CD4-positive, alpha-beta T cell treated with Interferon alpha-2 for 1 hour (primary cell): ENCODE measurements at regions not wholly inside any gene's neighbourhood (a gene's known extent, or its start where the extent isn't known, plus 50 kb on each side); places are given as distances from the start of the nearest gene placed in this dataset.
"Not testable (repeated sequence)": the region's sequence is repeated elsewhere in the genome, so short reads cannot be mapped to it uniquely, and the experiment has no call there.

Source experiments
- DNase-seq, 2 donors: peaks; one replicate each; pipeline ENCODE4 v3.0.0-alpha.2; 2020 to 2022

DNA sequence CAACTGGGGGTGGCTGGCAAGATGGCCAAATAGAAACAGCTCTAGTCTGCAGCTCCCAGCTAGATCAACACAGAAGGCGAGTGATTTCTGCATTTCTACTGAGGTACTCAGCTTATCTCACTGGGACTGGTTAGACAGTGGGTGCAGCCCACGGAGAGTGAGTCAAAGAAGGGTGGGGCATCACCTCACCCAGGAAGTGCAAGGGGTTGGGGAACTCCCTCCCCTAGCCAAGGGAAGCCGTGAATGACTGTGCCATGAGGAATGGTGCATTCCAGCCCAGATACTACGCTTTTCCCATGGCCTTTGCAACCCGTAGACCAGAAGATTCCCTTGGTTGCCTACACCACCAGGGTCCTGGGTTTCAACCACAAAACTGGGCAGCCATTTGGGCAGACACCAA lies 452.6 kb downstream of the NR4A2 start:
- DNase-seq, result not testable (repeated sequence)

DNA sequence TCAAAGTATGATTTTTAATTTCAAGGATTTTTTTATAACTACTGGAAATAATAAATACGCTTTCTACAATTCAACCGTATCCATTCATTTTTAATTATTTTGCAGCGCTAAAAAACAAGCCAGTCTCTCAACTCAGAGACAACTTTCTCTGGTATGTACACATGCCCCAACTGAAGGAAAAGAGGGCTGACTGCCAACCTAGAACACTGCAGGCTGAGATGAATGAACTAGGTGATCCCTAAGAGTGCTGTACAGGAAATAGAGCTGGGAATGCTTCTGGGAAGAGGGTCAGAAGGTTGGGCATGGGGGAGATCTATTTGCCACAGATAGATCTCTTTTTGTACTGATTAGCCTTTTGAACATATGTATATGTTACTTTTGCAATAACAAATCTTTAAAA lies 460.1 kb downstream of the NR4A2 start:
- no peak for DNase-seq

DNA sequence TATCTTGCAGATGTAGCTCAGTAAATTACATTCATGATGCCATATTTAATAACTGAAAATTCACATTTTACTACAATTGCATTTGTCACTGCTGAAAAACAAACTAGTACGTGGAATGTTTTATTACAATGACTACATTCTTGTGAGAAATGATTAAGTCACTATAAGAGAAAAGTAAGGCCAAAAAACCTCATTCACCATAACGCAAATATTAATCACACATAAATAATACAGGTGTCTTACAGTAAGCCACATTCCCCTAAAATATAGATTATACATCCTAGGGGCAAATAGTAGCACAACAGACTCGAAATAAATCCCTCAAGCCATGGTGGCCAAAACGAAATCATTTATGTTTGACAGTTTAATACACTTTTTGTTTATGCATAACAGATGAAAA lies 460.6 kb downstream of the NR4A2 start:
- DNase-seq, result no peak

DNA sequence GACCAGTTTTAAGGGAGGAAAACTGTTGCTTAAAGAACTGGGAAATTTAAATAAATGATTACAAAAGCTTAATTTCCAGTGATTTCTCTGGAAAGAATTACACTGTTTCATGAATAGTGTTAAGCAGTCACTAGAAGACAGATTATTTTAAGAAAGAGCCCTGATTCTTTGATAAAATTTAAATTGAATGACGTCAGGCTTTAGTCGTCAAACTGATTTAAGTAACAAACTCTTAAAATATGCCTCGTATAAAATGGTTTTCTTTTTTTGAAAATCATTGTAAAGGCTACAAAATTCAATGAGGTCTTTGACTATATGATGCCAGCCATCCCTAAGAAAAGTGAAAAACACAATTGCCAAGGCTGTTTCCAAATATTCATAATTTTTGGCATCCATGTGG lies 465.0 kb downstream of the NR4A2 start:
- DNase-seq, result no peak

DNA sequence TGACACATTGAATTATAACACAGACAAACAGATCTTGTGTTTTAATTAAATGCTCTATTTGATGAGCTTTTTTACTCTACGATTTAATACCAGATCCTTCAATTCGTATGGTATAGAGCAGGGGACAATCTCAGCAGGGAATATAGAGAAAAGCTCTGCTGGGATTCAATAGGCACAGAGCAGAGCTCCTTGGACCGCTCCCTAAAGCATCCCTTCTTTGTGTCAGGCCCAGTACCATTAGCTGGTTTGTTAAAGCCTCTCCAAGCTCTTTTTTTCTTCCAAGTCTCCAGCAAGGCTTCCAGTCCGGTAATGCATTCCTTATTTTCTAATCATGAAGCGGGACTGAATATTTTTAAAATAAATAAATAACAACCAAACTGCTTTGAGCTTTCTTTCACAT lies 466.0 kb downstream of the NR4A2 start:
- no peak for DNase-seq

DNA sequence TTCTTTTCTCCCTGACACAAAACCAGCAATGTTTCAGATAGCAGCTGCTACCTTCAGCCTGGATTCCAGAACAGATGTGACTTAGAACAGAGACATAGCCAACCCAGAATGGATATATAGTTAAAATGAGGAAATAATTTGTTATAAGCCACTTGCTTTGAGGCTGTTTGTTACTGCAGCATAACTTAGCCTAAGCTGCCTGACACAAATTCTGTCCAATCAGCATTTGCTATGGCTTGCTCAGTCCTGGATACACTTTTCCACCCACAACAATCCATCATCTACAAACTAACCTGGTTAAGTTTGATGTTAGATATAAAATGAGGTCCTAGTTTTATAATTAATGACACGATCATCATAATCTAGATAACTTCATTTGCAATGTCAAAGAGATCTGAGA lies 480.4 kb downstream of the NR4A2 start:
- DNase-seq, result no peak

DNA sequence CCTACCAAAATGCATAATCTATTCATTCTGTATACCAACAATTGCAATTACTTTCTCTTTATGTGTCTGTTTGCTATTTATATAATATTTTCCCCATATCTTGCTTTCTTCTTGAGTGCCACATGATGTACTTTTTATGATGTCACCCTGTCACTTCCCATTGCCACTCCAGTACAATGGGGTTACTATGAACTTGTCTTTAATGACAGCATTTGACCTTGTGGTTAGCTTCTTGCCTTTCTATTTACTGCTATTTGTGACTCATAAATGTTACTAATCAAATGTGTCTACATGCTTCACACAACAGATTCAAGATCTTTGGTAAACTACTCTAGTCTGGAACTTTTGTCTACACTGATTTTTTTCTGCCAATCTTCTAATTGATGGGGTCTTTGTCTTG lies 486.3 kb downstream of the NR4A2 start:
- DNase-seq, result no peak

DNA sequence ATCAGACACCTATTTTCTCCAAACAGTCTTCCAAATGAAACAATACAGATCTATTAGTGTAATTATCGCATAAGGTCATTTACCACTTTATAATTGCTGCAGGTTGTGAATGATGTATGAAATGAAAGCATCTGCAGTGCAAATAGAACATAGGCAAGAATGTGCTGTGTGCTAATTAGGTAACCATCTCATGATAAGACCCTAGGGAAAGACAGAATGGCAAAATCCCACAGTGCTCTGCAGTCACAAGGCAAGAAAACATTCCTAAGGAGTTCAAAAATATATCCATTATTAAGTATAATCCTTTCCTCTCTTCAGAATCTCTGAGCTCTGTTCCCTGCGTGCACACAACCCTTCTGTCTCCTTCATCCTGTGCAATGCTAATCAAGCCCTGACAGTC lies 488.1 kb downstream of the NR4A2 start:
- no peak for DNase-seq

DNA sequence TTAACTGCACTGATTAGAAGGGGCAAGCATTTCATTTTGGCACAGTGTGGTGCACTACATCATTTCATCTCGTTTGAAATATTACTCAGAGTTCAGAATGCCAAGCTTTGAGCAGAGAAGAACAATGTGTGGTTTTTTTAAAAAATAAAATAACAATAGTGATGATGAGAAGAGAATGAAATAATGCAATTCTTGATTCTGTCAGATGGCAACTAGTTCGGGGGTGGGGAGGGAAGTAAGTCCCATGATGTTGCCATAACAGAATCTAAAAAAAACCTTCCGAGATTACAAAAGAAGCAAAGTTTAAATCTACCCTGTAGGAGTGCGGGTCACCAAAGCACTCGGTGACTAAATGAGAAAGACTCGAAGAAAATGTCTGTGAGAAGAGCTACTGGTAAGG lies 490.4 kb downstream of the NR4A2 start:
- DNase-seq, result no peak

DNA sequence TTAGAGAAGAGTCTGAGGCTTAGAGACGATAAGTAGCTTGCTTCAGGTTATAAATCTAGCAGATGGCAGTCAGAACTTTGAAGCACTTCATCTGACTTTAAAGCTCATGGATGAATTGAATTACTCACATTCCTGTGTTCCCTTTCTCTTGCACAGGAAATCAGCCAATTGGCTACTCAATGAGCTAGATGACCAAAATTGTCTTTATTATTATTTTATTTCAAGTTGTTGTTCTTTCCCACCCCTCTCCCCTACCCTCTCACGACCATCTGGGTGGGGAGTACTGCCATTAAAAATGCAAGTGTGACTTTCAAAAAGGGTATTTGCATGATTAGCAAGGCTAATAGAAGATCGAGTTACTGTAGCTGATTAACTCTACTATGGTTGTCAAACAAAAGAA lies 491.1 kb downstream of the NR4A2 start:
- DNase-seq, result no peak

DNA sequence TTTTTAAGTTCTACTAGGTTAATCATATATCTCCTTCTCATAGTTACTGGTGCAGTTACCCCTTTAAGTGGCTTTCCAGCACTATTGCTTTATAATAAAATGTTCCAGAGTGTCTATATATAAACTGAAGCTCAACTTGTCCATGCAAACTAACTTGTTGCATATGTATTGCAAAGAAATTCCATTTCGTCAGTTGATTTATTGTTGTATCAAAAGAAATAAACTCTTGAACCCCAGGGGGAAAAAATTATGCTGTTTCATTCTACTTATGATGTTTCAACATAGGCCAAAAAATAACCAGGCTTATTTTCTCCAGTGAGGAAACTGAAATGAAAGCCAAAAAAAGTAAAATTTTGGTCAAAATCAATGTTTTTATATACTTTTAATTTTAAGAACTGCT lies 491.9 kb downstream of the NR4A2 start:
- no peak for DNase-seq

DNA sequence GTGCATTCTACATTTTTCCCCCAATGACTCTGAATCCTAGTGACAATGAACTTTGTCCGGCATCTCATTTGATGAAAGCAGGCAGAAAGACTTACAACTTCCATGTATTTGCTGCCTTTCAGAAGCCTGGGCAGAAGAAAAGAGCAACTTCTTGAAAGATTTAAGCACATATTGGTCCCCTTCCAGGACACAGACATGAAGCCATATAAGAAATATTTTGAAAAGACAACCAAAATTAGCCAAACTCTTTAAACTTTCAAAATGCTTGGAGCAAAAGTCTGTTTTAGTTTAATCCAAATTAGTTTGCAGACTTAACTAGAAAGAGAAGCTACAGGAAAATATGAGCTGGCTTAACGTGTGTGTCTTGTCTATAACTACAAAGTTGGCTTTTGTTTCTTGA lies 492.5 kb downstream of the NR4A2 start:
- no peak for DNase-seq

DNA sequence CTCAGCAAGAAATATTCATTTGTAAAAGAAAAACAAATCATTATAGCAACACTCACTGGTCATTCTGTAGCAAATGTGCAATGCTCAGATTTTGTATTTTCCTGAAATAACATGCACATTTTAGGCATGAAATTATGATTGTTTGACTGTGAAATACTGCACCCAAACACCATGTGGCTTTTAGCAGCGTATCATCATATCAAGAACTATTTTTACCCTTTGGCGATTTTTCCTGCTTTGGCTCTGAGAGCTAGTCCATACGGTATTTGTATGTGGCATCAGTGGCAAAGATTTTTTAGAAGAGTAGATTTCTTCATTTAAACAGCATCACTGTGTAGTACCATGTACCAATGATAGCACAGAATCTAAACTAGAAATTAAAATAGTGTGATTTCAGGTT lies 493.1 kb downstream of the NR4A2 start:
- no peak for DNase-seq

DNA sequence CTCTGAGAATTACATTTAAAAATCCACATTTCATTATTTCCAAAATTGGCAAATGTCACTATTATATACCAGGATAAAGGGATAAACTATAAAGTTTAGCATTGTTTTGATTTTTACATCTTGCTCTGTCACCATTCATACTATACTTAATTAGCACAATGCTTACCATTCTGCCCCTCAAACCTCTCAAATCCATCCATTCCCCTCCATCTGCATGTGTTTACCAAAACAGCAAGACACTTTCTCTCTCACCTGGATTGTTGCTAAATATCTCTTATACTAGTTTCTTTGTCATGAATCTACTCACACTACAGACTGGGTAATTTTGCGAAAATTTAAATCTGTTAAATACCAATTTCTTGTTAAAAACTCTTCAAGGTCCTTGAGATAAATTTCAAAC lies 496.1 kb downstream of the NR4A2 start:
- DNase-seq, result no peak

DNA sequence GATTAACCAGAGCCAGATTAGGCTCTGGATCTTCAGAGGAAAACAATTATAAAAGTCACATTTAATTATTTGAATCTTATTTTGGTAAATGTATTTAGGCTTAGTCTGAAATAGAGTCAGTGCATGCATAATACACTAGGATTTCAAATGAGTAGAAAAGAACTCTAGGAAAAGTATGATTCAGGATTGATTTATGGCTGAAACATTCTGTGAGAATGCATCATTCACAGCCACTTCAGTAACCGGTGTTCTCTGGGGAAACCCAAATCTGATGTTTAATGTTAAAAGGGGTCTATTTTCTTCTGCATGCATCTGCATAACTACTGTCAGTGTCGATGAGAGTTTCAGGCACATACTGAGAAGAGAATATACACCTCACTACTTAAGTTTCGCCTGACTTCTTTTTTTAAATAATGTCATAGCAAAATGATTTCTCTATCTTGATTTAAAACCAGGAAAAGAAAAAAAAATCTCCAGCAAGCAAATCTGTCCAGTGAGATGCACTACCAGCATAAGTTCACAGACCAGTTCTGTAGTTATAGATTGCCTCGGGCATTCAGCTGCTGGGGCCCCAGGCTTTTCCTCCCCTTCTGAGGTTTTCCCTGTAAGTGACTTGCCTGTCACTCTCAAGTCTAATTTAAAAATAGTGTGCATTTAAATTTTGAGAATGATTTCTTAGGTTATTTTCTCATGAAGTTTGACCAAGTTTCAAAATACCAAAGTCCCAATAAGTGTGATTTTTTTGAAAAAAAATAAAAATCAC lies 501.5 kb downstream of the NR4A2 start:
- DNase-seq, result no peak

DNA sequence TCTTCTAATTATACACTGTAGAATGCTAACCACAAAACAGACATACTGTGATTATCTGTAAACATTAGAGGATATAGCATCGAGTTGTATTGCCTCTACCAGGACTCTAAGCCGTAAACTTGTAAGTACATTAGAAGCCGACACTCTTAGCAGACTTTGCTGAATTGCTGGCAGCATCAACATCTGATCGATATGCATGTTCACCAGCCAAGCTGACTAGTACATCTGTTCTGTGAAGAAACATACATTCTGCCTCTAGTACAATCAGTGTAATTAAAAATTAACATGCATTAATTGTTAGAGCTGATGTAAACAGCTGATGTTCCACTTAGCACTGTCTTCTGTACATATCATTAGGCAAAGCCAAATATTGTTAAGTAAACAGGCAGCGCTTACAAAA lies 502.2 kb downstream of the NR4A2 start:
- no peak for DNase-seq

DNA sequence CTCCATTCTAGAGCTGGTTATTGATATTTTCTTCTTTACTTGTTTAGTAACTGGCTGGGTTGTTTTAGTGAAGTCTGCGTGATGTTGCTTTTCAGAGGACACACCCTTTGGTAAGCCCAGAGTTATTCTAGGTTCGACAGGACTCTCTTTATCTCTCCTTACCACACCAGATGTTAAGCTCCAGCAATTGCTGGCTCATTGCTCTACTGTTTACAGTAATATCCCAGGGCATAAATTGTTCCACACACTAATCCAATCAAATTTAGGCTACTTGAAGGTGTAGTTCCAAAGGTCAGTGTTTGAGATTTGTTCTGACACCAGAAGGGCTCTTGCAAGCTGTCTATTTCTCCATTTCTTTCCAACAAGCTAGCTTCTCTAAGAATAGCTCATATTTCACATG lies 506.6 kb downstream of the NR4A2 start:
- no peak for DNase-seq

DNA sequence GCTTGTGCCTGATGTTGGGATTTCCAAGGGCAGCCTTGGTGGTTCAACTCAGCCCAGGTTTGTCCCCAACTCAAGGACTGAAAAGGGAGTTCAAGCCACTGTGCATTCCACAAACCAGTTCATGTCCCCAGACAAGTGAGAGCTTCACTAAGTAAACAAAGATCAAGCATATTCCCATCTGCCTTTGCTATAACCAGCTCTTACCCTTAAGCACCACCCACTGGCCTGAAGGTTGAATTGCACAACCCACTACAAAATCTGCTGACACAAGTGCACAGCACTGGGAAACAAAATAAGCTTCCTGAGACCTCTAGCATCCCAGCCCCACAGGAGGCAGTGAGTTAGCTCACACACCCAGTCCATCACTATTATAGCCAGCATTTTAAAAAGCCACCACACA lies 516.7 kb downstream of the NR4A2 start:
- no peak for DNase-seq

DNA sequence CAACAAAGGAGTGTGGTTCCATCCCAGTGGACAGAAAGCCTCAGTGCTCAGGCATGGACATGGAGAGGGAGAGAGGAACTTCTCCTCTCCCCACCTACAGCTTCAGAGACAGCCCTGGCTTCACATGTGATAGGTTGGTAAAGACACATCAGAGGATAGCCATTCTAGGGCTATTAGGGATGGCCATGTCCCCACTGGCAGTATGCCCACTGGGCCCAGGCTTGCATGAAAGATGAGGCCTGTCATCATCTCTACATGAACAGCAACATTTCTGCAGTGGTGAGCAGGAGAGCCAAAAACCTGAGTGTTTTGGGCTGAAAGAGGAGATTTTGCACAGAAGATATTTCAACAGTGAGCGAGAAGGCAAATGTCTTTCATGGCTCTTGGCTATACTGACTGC lies 517.2 kb downstream of the NR4A2 start:
- DNase-seq, result no peak

DNA sequence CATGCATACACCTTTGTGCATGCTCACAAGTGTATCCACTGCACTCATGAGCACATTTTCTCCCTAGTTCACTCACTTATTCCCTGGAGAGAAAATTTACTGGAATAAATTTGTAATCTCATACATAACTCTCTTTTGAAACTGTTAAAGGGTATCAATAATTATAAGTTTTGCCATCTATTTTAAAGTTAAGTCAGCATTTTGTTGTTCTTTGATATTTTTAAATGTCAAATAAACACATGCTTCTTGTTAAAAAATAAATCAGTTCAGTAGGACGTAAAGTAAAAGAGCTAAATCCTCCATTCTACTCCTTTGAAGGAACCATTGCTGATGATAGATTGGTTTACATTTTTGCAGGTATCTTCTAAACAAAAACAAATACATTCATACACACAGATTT lies 522.1 kb downstream of the NR4A2 start:
- no peak for DNase-seq

DNA sequence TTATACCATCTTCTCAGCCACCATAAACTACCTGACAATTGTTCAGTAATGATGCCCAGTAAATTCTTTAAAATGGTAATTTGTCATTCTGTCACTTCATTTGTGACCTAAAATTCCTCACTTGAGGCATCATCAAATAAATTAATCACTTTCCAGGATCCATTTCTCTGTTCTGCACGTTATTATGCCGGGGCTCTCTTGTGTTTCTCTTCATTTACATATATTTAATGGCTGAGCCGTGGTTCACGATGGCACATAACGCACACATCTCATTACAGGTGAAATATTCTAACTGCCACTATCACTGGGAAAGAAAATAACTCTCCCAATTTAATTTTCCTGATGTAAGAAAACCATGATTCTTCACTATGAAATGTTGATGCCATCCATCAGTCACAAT lies 529.6 kb downstream of the NR4A2 start:
- DNase-seq, result no peak

DNA sequence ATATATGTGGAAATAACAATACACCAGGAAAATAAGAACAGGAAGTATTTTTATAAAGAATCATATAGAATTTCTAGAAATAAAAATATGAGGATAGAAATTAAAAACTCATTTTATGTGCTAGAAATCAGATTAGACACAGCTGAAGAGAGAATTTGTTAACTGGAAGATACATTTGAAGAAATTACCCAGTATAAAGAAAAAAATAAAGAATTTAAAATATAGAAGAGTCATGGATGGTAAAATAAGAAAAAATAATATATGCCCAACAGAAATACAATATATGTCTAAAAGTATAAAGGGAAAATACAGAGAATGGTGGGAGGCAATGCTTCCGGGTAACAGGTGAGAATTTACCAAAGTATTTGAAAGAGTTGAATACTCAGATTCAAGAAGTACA lies 539.9 kb downstream of the NR4A2 start:
- no peak for DNase-seq

DNA sequence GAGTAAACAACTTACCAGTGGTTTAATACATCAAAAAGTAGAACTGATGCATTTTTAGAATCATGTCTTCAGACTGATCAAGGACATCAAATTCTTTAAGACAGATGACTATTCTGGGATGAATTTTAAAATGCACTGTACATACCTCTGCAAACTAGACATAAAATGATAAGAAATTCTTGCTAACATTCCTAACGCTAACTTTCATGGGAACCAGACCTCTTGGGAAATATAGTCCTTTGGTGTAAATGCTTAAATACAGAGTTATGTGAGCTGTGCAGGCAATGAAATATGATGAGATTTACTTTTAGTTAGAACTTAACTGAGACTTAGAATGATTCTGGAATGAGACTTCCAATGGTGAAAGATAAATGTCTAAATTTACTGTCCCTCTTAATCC lies 562.0 kb downstream of the NR4A2 start:
- DNase-seq, result no peak

DNA sequence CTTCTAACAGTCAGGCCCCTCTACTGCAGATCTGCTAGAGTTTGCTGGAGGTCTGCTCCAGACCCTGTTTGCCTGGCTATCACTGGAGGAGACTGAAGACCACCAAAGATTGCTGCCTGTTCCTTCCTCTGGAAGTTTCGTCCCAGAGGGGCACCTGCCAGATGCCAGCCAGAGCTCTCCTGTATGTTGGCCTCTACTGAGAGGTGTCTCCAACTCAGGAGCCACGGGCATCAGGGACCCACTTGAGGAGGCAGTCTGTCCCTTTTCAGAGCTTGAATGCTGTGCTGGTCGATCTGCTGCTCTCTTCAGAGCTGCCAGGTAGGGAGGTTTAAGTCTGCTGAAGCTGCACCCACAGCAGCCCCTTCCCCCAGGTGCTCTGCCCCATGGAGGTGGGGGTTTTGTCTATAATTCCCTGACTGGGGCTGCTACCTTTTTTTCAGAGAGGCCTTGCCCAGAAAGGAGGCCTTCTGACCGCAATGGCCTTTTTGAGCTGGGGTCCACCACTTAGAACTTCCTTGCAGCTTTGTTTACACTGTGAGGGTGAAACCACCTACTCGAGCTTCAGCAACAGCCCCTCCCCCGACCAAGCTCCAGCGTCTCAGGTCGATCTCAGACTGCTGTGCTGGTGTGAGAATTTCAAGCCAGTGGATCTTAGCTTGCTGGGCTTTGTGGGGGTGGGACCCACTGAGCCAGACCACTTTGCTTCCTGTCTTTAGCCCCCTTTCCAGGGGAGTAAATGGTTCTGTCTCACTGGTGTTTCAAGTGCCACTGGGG lies 566.0 kb downstream of the NR4A2 start:
- no peak for DNase-seq

DNA sequence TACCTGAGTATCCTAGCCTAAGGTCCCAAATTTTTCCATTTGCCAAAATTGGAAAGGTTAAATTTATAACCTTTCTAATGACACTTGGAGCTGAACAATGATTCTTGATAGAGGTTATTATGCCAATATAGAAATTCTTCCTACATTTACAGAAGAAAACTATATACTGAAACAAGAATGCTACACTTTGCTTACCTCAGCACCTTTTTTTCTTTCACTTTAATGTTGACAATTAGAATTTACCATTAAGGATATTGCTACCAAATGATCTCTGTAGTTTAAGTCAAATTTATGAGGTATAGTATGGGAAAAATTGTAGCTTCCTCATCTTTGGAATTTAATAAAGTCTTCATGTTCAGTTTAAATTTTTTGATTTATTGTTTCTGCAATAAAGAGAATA lies 577.0 kb downstream of the NR4A2 start:
- DNase-seq, result no peak
